ENCODE measurements at regions not wholly inside any gene's neighbourhood (a gene's known extent, or its start where the extent isn't known, plus 50 kb on each side); places are given as distances from the start of the nearest gene placed in this dataset.

GRCh38 chr6:40280231-40280630 is 306.9 kb downstream of the LRFN2 start:
- no peaks in the 10 kb centered on the region for H3K27me3 ChIP-seq (ENCODE audit: insufficient read depth)
- no peak for TF ChIP-seq RCOR1 (IDR thresholded peaks at IDR 0.05; ENCODE audit: low read length)
- TF ChIP-seq, protein P1, sequence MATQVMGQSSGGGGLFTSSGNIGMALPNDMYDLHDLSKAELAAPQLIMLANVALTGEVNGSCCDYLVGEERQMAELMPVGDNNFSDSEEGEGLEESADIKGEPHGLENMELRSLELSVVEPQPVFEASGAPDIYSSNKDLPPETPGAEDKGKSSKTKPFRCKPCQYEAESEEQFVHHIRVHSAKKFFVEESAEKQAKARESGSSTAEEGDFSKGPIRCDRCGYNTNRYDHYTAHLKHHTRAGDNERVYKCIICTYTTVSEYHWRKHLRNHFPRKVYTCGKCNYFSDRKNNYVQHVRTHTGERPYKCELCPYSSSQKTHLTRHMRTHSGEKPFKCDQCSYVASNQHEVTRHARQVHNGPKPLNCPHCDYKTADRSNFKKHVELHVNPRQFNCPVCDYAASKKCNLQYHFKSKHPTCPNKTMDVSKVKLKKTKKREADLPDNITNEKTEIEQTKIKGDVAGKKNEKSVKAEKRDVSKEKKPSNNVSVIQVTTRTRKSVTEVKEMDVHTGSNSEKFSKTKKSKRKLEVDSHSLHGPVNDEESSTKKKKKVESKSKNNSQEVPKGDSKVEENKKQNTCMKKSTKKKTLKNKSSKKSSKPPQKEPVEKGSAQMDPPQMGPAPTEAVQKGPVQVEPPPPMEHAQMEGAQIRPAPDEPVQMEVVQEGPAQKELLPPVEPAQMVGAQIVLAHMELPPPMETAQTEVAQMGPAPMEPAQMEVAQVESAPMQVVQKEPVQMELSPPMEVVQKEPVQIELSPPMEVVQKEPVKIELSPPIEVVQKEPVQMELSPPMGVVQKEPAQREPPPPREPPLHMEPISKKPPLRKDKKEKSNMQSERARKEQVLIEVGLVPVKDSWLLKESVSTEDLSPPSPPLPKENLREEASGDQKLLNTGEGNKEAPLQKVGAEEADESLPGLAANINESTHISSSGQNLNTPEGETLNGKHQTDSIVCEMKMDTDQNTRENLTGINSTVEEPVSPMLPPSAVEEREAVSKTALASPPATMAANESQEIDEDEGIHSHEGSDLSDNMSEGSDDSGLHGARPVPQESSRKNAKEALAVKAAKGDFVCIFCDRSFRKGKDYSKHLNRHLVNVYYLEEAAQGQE (IDR thresholded peaks at IDR 0.05; ENCODE audit: low read depth, low read length) = no peak
- TF ChIP-seq, protein P2, sequence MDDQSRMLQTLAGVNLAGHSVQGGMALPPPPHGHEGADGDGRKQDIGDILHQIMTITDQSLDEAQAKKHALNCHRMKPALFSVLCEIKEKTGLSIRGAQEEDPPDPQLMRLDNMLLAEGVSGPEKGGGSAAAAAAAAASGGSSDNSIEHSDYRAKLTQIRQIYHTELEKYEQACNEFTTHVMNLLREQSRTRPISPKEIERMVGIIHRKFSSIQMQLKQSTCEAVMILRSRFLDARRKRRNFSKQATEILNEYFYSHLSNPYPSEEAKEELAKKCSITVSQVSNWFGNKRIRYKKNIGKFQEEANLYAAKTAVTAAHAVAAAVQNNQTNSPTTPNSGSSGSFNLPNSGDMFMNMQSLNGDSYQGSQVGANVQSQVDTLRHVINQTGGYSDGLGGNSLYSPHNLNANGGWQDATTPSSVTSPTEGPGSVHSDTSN (IDR thresholded peaks at IDR 0.05) = no peak
- TF ChIP-seq CTCF (IDR thresholded peaks at IDR 0.05) = no peak
- no peak for DNase-seq
- peaks cover 0 to 8% of the 10 kb centered on the region in 2 experiments; a peak in 1 of 4 replicates for H3K4me1 ChIP-seq (ENCODE audit: control insufficient read depth in 1 of 2, insufficient read depth in 2 of 2, low read depth in 1 of 2, low read length in 1 of 2)
- POLR2A ChIA-PET = no interaction called here
- CTCF ChIA-PET = interaction anchor here (1.2 kb wide), 1 partner anchor 32 kb away, joined by 3 read pairs; no protein-coding TSS in a partner anchor
- H3K4me3 ChIP-seq (ENCODE audit: low read depth in 2 of 2, low read length in 1 of 2) = no peak overlapping the region
- H3K9me2 ChIP-seq = no peaks in the 10 kb centered on the region
- WGBS (ENCODE audit: low lambda C conversion rate) = 44% methylated on average over 3 of the region's 3 CpGs
- no peaks in the 10 kb centered on the region for H4K20me1 ChIP-seq (ENCODE audit: insufficient read depth)
- no peak overlapping the region for H3K27ac ChIP-seq (ENCODE audit: low read depth in 2 of 2, low read length in 1 of 2)
- H3K36me3 ChIP-seq (replicated peaks in 1 of 2; ENCODE audit: control insufficient read depth in 1 of 2, insufficient read depth in 2 of 2, low read length in 1 of 2) = no peaks in the 10 kb centered on the region
- no peak overlapping the region for H3K4me2 ChIP-seq
- no peak overlapping the region for H2AFZ ChIP-seq (ENCODE audit: low read depth)
- no peaks in the 10 kb centered on the region for H3K9me3 ChIP-seq
- no peaks in the 10 kb centered on the region for H3F3A ChIP-seq (replicated peaks; ENCODE audit: insufficient read depth)
- H3K79me2 ChIP-seq (ENCODE audit: insufficient read depth) = no peaks in the 10 kb centered on the region
- no peak overlapping the region for H3K9ac ChIP-seq

DNA sequence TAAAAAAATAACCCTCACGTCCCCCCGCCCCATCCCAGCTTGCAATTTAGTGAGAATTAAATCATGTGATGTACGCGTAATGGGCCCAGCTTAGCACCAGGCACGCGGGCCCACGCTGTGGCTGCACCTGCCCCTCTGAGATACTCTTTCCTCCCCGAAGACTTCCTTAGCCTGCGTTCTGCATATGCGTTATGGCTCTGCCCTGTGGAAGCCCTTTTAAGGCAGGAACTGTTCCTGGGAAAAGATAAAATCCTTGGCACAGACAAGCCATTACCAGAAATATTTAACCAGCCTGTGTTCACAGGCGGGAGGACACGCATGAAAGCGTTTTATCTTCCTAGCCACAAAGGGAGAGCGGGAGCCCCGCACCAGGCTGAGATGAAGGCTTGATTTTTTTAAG is 311.0 kb downstream of the LRFN2 start:
- Histone ChIP-seq H3K79me2 (ENCODE audit: insufficient read depth) (no peaks in the 10 kb centered on the region), H3K9ac (no peak overlapping the region), H3K27ac (ENCODE audit: low read depth in 2 of 2, low read length in 1 of 2) (peak overlapping the region in 1 of 2 experiments; percentile 64; a peak in 1 of 4 replicates), H3F3A (replicated peaks; ENCODE audit: insufficient read depth) (no peaks in the 10 kb centered on the region), H3K9me3 (no peaks in the 10 kb centered on the region), H3K4me3 (ENCODE audit: low read depth in 2 of 2, low read length in 1 of 2) (no peak overlapping the region), H3K36me3 (replicated peaks in 1 of 2; ENCODE audit: control insufficient read depth in 1 of 2, insufficient read depth in 2 of 2, low read length in 1 of 2) (no peaks in the 10 kb centered on the region), H3K9me2 (no peaks in the 10 kb centered on the region), H2AFZ (ENCODE audit: low read depth) (no peak overlapping the region), H3K4me2 (no peak overlapping the region), H4K20me1 (ENCODE audit: insufficient read depth) (no peaks in the 10 kb centered on the region), H3K4me1 (ENCODE audit: control insufficient read depth in 1 of 2, insufficient read depth in 2 of 2, low read depth in 1 of 2, low read length in 1 of 2) (peaks cover 0 to 8% of the 10 kb centered on the region in 2 experiments; a peak in 1 of 4 replicates), H3K27me3 (ENCODE audit: insufficient read depth) (no peaks in the 10 kb centered on the region)
- CTCF ChIA-PET = no interaction called here
- DNase-seq = peak; percentile 36
- WGBS (ENCODE audit: low lambda C conversion rate) = 50% methylated on average over 15 of the region's 15 CpGs
- POLR2A ChIA-PET = interaction anchor here (1.2 kb wide), 1 partner anchor 444 kb away, joined by 3 read pairs; no protein-coding TSS in a partner anchor
- TF ChIP-seq TEAD4 (IDR thresholded peaks at IDR 0.05; ENCODE audit: borderline replicate concordance, insufficient read depth) = no peak
- no peak for TF ChIP-seq EP300 (IDR thresholded peaks at IDR 0.05; ENCODE audit: borderline replicate concordance in 1 of 2, low read depth in 1 of 2, low read length in 1 of 2)
- no peak for TF ChIP-seq POLR2AphosphoS5 (IDR thresholded peaks at IDR 0.05; ENCODE audit: low read depth, low read length)
- no peak for TF ChIP-seq ELF1 (IDR thresholded peaks at IDR 0.05)
- TF ChIP-seq, protein P1 (IDR thresholded peaks at IDR 0.05; ENCODE audit: low read depth, low read length) = no peak
- no peak for TF ChIP-seq NFIC (IDR thresholded peaks at IDR 0.05; ENCODE audit: borderline replicate concordance)
- no peak for TF ChIP-seq NRF1 (IDR thresholded peaks at IDR 0.05; ENCODE audit: low read depth, low read length)
- TF ChIP-seq FOSL2 (IDR thresholded peaks at IDR 0.05; ENCODE audit: borderline replicate concordance, low read depth) = no peak
- TF ChIP-seq CHD2 (IDR thresholded peaks at IDR 0.05; ENCODE audit: low read length, partially characterized antibody) = no peak
- no peak for TF ChIP-seq RFX5 (IDR thresholded peaks at IDR 0.05; ENCODE audit: low read length)
- TF ChIP-seq, protein P2 (IDR thresholded peaks at IDR 0.05) = no peak
- TF ChIP-seq GATA2 (CRISPR knock-in tag; IDR thresholded peaks at IDR 0.05) = no peak
- no peak for TF ChIP-seq TCF12 (IDR thresholded peaks at IDR 0.05)
- TF ChIP-seq YY1 (IDR thresholded peaks at IDR 0.05; ENCODE audit: low read depth) = no peak
